ENCODE measurements at regions not wholly inside any gene's neighbourhood (a gene's known extent, or its start where the extent isn't known, plus 50 kb on each side); places are given as distances from the start of the nearest gene placed in this dataset.

DNA sequence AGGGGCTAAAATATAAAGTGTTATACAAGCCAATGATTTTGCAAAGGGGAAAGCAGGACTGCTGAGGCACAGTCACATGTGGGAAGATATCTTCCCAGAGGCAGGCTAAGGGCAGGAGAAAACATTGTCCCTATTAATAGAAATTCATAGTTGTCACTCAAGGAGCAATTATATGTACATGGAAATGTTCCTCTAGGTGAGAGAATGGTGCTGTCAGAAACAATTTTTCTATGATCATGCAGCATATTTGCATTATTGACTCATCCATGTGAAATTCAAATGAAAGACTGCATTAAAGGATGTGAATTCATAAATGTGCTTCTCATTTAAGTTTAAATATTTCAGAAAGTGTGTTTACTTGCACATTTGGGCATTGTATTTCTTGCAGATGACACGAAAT is 775.9 kb upstream of the CDH9 start:
- DNase-seq (ENCODE audit: low spot score), result no peak
- TF ChIP-seq, protein P1, sequence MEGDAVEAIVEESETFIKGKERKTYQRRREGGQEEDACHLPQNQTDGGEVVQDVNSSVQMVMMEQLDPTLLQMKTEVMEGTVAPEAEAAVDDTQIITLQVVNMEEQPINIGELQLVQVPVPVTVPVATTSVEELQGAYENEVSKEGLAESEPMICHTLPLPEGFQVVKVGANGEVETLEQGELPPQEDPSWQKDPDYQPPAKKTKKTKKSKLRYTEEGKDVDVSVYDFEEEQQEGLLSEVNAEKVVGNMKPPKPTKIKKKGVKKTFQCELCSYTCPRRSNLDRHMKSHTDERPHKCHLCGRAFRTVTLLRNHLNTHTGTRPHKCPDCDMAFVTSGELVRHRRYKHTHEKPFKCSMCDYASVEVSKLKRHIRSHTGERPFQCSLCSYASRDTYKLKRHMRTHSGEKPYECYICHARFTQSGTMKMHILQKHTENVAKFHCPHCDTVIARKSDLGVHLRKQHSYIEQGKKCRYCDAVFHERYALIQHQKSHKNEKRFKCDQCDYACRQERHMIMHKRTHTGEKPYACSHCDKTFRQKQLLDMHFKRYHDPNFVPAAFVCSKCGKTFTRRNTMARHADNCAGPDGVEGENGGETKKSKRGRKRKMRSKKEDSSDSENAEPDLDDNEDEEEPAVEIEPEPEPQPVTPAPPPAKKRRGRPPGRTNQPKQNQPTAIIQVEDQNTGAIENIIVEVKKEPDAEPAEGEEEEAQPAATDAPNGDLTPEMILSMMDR (IDR thresholded peaks at IDR 0.05; ENCODE audit: borderline replicate concordance, control extremely low read depth, extremely low read depth, insufficient read depth, missing control alignments), result no peak
- in situ Hi-C loops (cut with MboI; ENCODE audit: low sequenced_read_pairs, unreplicated experiment), result no loop called here

DNA sequence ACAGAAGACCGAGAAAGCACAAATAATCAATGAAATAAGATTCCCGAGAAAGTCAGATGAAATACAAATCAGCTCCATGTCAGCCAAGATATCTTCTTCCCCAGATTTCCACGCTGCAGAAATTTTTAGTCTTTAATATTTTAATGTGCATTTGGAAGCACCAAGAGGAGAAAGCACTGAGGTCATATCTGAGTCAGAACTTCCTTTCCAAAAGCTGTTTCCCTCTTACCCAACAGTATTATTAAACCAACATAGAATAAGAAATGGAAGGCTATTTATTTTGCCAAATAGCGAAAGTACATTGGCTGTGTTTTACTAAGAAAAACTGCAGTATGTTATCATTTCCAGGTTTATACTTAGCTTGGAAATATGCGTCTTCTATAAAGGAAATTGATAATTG is 772.1 kb upstream of the CDH9 start:
- in situ Hi-C loops (cut with MboI; ENCODE audit: low sequenced_read_pairs, unreplicated experiment), result no loop called here
- no peak for DNase-seq (ENCODE audit: low spot score)
- TF ChIP-seq, protein P1 (IDR thresholded peaks at IDR 0.05; ENCODE audit: borderline replicate concordance, control extremely low read depth, extremely low read depth, insufficient read depth, missing control alignments), result no peak

DNA sequence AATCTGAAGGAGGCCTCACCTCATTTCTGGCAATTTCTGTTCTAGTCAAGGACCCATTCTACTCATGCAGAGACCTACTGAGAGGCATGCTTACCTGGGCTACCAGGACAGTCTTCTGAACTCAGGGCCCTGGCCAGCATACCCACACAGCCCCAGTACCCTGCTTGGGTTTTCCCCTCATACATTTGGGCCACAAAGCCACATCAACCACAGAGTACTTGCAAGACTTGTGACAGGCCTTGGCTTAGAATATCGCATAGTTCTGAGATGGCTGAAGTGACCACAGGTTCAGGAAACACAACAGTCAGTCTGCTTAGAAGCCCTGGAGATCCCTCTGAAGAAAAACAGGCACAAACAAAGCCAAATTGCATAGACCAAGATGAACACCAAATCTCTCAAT is 758.8 kb upstream of the CDH9 start:
- in situ Hi-C loops (cut with MboI; ENCODE audit: low sequenced_read_pairs, unreplicated experiment), result no loop called here
- DNase-seq (ENCODE audit: low spot score), result no peak
- TF ChIP-seq, protein P1 (IDR thresholded peaks at IDR 0.05; ENCODE audit: borderline replicate concordance, control extremely low read depth, extremely low read depth, insufficient read depth, missing control alignments), result no peak

DNA sequence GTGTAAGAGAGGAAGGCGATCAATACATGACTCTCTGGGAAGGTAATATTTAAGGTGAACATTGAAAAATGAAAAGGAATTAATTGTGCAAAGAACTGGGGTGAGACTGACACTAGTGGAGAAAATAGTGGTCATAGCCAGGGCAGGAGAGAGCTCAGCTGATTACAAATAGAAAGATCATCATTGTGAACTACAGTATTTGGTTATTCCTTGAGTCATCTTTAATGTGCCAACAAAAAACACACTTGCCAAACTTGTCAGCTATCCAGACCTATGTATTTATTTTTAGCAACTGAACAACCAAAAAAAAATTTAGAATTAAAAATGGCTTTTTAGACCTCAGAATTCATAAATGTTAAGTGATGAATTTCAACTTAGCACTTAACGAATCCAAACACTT is 749.8 kb upstream of the CDH9 start:
- TF ChIP-seq, protein P1 (IDR thresholded peaks at IDR 0.05; ENCODE audit: borderline replicate concordance, control extremely low read depth, extremely low read depth, insufficient read depth, missing control alignments), result no peak
- DNase-seq (ENCODE audit: low spot score), result no peak
- in situ Hi-C loops (cut with MboI; ENCODE audit: low sequenced_read_pairs, unreplicated experiment), result no loop called here

- TF ChIP-seq, protein P1 (IDR thresholded peaks at IDR 0.05; ENCODE audit: borderline replicate concordance, control extremely low read depth, extremely low read depth, insufficient read depth, missing control alignments), result no peak
- no peak for DNase-seq (ENCODE audit: low spot score)
- in situ Hi-C loops (cut with MboI; ENCODE audit: low sequenced_read_pairs, unreplicated experiment), result no loop called here
Measured at GRCh38 chr5:27784317-27784716, 745.9 kb upstream of the CDH9 start.

GRCh38 chr5:27778121-27778520 is 739.7 kb upstream of the CDH9 start:
- TF ChIP-seq, protein P1 (IDR thresholded peaks at IDR 0.05; ENCODE audit: borderline replicate concordance, control extremely low read depth, extremely low read depth, insufficient read depth, missing control alignments), result no peak
- DNase-seq (ENCODE audit: low spot score), result no peak
- in situ Hi-C loops (cut with MboI; ENCODE audit: low sequenced_read_pairs, unreplicated experiment), result no loop called here

DNA sequence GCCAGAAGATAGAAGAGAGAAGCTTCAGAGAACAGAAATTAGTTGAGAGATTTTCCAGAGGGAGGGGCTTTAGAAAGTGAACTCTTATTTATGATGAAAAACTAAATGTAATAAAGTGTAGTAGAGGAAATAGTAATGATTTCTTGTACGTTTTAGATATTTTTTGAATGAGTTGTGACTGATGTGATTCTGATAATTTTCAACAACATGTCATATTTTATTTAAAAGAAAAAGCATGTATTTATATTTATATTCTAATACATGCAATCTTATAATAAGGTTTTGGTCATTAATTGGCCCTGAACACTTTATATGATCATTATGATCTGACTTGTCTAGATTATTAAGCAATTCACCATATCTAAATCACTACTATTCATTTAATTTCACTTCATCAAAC is 735.2 kb upstream of the CDH9 start:
- in situ Hi-C loops (cut with MboI; ENCODE audit: low sequenced_read_pairs, unreplicated experiment), result no loop called here
- TF ChIP-seq, protein P1 (IDR thresholded peaks at IDR 0.05; ENCODE audit: borderline replicate concordance, control extremely low read depth, extremely low read depth, insufficient read depth, missing control alignments), result no peak

More for the DNA sequence above, 735.2 kb upstream of the CDH9 start:
- no peak for DNase-seq (ENCODE audit: low spot score)

Measured in GM13976 (cell line).